ENCODE measurements at regions not wholly inside any gene's neighbourhood (a gene's known extent, or its start where the extent isn't known, plus 50 kb on each side); places are given as distances from the start of the nearest gene placed in this dataset.

- TF ChIP-seq CTCF (IDR thresholded peaks at IDR 0.05) (no peak), POLR2AphosphoS5 (IDR thresholded peaks at IDR 0.05) (no peak)
Observed at GRCh38 chr6:56758553-56758952, 115.9 kb upstream of the DST start.
